ENCODE measurements at regions not wholly inside any gene's neighbourhood (a gene's known extent, or its start where the extent isn't known, plus 50 kb on each side); places are given as distances from the start of the nearest gene placed in this dataset.
"Not testable (repeated sequence)": the region's sequence is repeated elsewhere in the genome, so short reads cannot be mapped to it uniquely, and the experiment has no call there.

DNA sequence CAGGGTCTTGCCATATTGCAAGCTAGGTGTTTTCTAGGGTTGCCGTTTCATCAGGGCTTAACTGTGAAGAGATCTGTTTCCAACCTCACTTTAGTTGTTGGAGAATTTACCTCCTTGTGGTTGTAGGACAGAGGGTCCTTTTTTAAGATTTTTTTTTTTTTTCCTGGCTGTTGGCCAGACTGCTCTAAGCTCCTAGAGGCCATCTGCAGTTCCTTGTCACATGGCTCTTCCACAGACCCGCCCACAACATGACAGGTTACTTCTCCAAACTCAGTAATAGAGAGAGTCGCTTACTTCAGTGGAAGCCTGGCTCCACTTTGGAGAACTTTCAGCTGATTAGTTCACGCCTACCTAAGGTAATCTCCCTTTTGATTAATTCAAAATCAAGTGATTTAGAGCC, 543.7 kb downstream of the DMRTA1 start:
- H3K27me3 Mint-ChIP-seq: no peaks in the 10 kb centered on the region
- no peaks in the 10 kb centered on the region for H3K36me3 Mint-ChIP-seq
- H3K9me3 Mint-ChIP-seq: peaks cover 0 to 6% (median 0%) of the 10 kb centered on the region in 7 donors
- H3K4me1 Mint-ChIP-seq: no peaks in the 10 kb centered on the region
- no peak overlapping the region for H3K4me3 Mint-ChIP-seq
- ATAC-seq (ENCODE audit: low read depth in 2 of 2) (no peak), DNase-seq (no peak)
- no peak overlapping the region for H3K27ac Mint-ChIP-seq

DNA sequence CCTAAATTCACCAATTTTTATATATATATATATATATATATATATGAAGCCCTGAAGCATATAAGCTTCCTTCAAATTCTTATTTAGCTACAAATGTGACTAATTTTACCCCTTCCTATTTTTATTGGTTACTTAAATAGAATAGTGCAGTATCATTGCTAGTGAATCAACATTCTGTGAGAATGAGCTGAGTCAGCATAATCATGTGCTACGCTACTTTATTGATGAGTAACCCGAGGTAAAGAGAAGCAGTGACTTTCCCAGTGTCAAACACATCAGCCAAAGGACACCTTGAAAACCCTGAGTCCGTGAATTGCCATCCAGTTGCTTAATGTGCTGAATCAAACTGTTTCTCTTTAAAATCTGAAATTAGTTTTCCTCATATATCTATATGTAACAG, 546.2 kb downstream of the DMRTA1 start:
- DNase-seq: no peak
- Mint-ChIP-seq H3K4me3 (no peak overlapping the region), H3K36me3 (no peaks in the 10 kb centered on the region), H3K27ac (no peak overlapping the region), H3K4me1 (no peaks in the 10 kb centered on the region), H3K9me3 (peaks cover 2 to 16% (median 8%) of the 10 kb centered on the region in 7 donors), H3K27me3 (no peaks in the 10 kb centered on the region)
- ATAC-seq (ENCODE audit: low read depth in 2 of 2): no peak

- no peak for ATAC-seq (ENCODE audit: low read depth in 2 of 2)
Observed at GRCh38 chr9:22997923-22998322, 551.3 kb downstream of the DMRTA1 start.

DNA sequence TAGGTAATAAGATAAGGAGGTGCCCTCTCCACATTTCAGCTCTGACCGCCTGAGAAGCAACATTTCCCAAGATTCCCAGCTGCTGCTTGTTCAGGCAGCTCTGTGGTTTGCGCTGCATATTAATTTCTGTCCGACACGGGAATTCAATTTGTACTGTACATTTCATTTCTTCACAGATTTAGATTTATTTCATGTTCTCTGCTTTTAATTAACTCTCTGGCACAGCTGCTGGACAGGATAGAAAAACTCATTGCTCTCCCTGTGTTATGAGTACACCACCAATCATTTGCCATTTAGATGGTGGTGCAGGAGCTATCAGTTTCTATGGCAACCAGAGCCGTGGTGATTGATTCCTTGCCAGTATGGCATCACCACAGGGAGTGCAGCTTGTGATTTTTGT, 558.5 kb downstream of the DMRTA1 start:
- ATAC-seq (ENCODE audit: low read depth in 2 of 2) (no peak), DNase-seq (no peak)
- no peak overlapping the region for H3K4me3 Mint-ChIP-seq
- no peak overlapping the region for H3K27ac Mint-ChIP-seq
- H3K9me3 Mint-ChIP-seq: peaks cover 0 to 3% (median 0%) of the 10 kb centered on the region in 7 donors
- no peaks in the 10 kb centered on the region for H3K27me3 Mint-ChIP-seq
- no peaks in the 10 kb centered on the region for H3K4me1 Mint-ChIP-seq
- no peaks in the 10 kb centered on the region for H3K36me3 Mint-ChIP-seq

More at GRCh38 chr9:22997923-22998322, 551.3 kb downstream of the DMRTA1 start:
- Mint-ChIP-seq H3K27ac (no peak overlapping the region), H3K36me3 (no peaks in the 10 kb centered on the region), H3K4me3 (no peak overlapping the region), H3K27me3 (no peaks in the 10 kb centered on the region), H3K9me3 (peaks cover 5 to 31% (median 14%) of the 10 kb centered on the region in 7 donors), H3K4me1 (no peaks in the 10 kb centered on the region)
- no peak for DNase-seq

DNA sequence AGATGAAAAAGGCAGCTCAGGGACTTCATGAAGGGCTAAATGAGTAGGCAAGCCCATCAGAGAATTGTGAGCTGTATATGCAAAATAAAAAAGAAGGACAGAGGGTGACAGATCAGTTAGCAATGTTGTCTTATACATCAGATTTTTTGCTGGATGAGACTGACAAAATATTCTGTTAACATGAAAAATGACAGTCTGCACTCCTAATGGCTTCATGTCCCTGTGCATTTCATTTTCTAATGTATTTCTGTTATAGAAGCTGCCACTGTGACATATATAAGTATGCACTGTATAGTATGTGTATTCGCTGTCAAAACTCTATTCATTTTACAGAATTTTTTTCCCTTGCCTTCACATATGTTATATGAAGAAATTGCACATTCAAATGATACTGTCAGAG, 559.5 kb downstream of the DMRTA1 start:
- no peak overlapping the region for H3K27ac Mint-ChIP-seq
- peaks cover 0 to 8% (median 0%) of the 10 kb centered on the region in 7 donors for H3K9me3 Mint-ChIP-seq
- no peak overlapping the region for H3K4me3 Mint-ChIP-seq
- no peaks in the 10 kb centered on the region for H3K27me3 Mint-ChIP-seq
- H3K4me1 Mint-ChIP-seq: no peaks in the 10 kb centered on the region
- ATAC-seq (ENCODE audit: low read depth in 2 of 2): no peak
- H3K36me3 Mint-ChIP-seq: no peaks in the 10 kb centered on the region
- DNase-seq: no peak

- no peaks in the 10 kb centered on the region for H3K4me1 Mint-ChIP-seq
- H3K27me3 Mint-ChIP-seq: no peaks in the 10 kb centered on the region
- no peak for DNase-seq
- no peaks in the 10 kb centered on the region for H3K36me3 Mint-ChIP-seq
- no peak overlapping the region for H3K4me3 Mint-ChIP-seq
- ATAC-seq (ENCODE audit: low read depth in 2 of 2): no peak
- no peak overlapping the region for H3K27ac Mint-ChIP-seq
- H3K9me3 Mint-ChIP-seq: peaks cover 0 to 8% (median 0%) of the 10 kb centered on the region in 7 donors
Observed at GRCh38 chr9:23011669-23012068, 565.0 kb downstream of the DMRTA1 start.

DNA sequence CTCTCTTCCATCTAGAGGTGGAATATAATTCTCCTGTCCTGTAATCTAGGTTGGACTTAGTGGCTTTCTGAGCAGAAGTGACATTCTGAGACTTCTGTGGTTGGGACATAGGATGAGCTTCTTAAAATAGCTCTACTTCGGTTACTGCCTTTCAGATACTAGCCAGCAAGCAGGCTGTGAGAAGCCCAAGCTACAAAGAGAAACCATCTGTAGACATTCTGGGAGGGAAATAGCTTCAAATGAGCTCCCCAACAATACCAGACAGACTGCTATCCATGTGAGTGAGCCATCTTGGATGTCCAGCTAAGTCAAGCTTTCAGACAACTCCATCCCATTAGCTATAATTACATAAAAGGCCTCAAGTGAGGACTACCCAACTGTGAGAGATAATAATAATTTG, 568.9 kb downstream of the DMRTA1 start:
- Mint-ChIP-seq H3K4me1 (no peaks in the 10 kb centered on the region), H3K27ac (no peak overlapping the region), H3K4me3 (no peak overlapping the region), H3K36me3 (no peaks in the 10 kb centered on the region), H3K27me3 (no peaks in the 10 kb centered on the region), H3K9me3 (peaks cover 0 to 5% (median 0%) of the 10 kb centered on the region in 7 donors)
- ATAC-seq (ENCODE audit: low read depth in 2 of 2): no peak
- no peak for DNase-seq

- H3K36me3 Mint-ChIP-seq: no peaks in the 10 kb centered on the region
Observed at GRCh38 chr9:23036416-23036815, 589.8 kb downstream of the DMRTA1 start.

DNA sequence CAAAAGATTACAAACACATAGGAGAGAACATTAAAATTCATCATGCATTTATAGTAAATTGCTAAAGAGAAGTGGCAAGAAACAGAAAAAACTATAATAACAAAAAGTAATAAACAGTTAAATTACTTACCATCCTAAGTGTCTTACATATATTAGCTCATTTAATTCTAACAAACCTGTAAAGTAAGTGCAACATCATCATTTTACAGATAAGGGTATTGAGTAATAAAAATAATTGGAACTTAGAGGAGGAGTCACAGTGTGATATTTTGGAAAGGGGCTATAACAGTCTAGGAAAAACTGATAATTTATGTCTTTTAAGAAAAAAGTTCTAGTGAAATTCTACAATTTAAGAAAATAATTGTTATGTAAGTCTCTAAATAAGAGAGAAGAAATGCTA, 592.8 kb downstream of the DMRTA1 start:
- ATAC-seq (ENCODE audit: low read depth in 2 of 2) (no peak), DNase-seq (no peak)
- Mint-ChIP-seq H3K9me3 (peaks cover 0 to 8% (median 0%) of the 10 kb centered on the region in 7 donors), H3K36me3 (no peaks in the 10 kb centered on the region), H3K4me1 (no peaks in the 10 kb centered on the region), H3K27ac (no peak overlapping the region), H3K4me3 (no peak overlapping the region), H3K27me3 (no peaks in the 10 kb centered on the region)

More at GRCh38 chr9:23036416-23036815, 589.8 kb downstream of the DMRTA1 start:
- Mint-ChIP-seq H3K4me3 (no peak overlapping the region), H3K4me1 (no peaks in the 10 kb centered on the region), H3K27ac (no peak overlapping the region), H3K9me3 (peaks cover 0 to 9% (median 5%) of the 10 kb centered on the region in 7 donors), H3K27me3 (no peaks in the 10 kb centered on the region)
- ATAC-seq (ENCODE audit: low read depth in 2 of 2) (no peak), DNase-seq (no peak)

DNA sequence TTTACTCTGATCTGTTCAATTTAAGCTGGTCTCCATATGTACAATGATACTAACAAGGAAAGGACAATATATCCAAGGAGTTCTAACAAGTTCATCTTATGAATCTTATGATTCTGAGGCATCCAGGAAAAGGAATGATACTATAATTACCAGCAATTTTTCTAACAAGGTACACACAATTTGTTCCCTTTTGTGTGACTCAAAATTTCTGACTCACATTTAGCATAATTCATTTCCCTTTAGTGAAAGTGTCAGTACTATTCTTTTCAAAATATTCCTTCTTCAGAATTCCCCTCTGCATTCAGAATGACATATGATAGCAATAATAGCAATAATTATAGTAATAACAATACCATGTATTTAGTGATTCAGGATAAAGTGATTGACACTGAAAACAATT, 594.8 kb downstream of the DMRTA1 start:
- ATAC-seq (ENCODE audit: low read depth in 2 of 2): no peak

DNA sequence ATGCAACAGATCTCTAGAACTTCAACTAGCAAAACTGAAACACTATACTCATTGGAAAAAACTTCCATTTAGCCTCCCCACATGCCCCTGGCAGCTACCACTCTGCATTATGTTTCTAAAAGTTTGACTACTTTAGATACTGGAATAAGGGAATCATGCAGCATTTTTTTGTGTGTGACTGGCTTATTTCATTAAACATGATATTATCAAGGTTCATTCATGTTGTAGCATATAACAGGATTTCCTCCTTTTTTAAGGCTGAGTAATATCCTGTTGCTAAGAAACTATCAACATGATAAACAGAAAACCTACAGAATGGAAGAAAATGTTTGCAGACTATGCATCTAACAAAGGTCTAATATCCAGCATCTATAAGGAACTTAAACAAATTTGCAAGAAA, 597.9 kb downstream of the DMRTA1 start:
- Mint-ChIP-seq H3K27me3 (no peaks in the 10 kb centered on the region), H3K9me3 (peaks cover 0 to 7% (median 3%) of the 10 kb centered on the region in 7 donors), H3K4me1 (no peaks in the 10 kb centered on the region)

More for the DNA sequence above, 594.8 kb downstream of the DMRTA1 start:
- H3K36me3 Mint-ChIP-seq: no peaks in the 10 kb centered on the region
- H3K27me3 Mint-ChIP-seq: no peaks in the 10 kb centered on the region
- no peak overlapping the region for H3K4me3 Mint-ChIP-seq
- no peak for DNase-seq
- peaks cover 0 to 4% (median 0%) of the 10 kb centered on the region in 7 donors for H3K9me3 Mint-ChIP-seq
- H3K27ac Mint-ChIP-seq: no peak overlapping the region
- no peaks in the 10 kb centered on the region for H3K4me1 Mint-ChIP-seq

DNA sequence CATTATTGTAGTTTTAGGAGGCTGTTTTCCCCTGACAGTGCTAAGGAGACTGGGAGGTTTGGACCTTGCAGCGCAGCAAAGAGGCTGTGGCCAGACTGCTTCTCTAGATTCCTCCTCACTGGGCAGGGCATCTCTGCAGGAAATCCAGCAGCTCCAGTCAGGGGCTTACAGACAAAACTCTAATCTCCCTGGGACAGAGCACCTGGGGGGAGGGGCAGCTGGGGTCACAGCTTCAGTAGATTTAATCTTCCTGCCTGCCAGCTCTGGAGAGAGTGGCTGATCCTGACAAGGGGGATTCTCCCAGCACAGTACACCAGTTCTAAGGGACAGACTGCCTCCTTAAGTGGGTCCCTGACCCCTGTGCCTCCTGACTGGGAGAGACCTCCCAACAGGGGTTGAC, 599.4 kb downstream of the DMRTA1 start:
- H3K9me3 Mint-ChIP-seq; DNase-seq; ATAC-seq (ENCODE audit: low read depth in 2 of 2): not testable (repeated sequence)

More for the DNA sequence above, 597.9 kb downstream of the DMRTA1 start:
- DNase-seq (no peak), ATAC-seq (ENCODE audit: low read depth in 2 of 2) (no peak)
- Mint-ChIP-seq H3K27ac (no peak overlapping the region), H3K36me3 (no peaks in the 10 kb centered on the region), H3K4me3 (no peak overlapping the region)

DNA sequence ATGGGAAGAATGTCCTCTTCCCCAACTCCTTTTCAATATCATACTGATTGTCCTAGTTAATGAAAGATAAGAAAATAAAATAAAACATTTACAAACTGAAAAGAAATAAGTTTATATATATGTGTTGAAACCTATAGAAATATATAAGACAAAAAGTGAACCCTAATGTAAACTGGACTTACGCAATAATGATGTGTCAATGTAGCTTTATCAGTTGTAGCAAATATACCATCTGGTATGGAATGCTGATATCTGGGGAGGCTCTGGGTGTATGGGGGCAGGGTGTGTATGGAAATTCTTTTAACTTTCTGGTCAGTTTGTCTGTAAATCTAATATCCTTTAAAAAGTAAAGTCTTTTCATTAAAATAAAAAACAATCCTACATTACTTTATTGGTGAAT, 603.9 kb downstream of the DMRTA1 start:
- ATAC-seq (ENCODE audit: low read depth in 2 of 2) (no peak), DNase-seq (no peak)
- H3K4me3 Mint-ChIP-seq: no peak overlapping the region
- no peaks in the 10 kb centered on the region for H3K27me3 Mint-ChIP-seq
- no peaks in the 10 kb centered on the region for H3K36me3 Mint-ChIP-seq
- peaks cover 0 to 7% (median 0%) of the 10 kb centered on the region in 7 donors for H3K9me3 Mint-ChIP-seq
- no peaks in the 10 kb centered on the region for H3K4me1 Mint-ChIP-seq
- no peak overlapping the region for H3K27ac Mint-ChIP-seq

More for the DNA sequence above, 599.4 kb downstream of the DMRTA1 start:
- H3K36me3 Mint-ChIP-seq, H3K4me1 Mint-ChIP-seq, H3K4me3 Mint-ChIP-seq, H3K27ac Mint-ChIP-seq, H3K27me3 Mint-ChIP-seq: not testable (repeated sequence)

DNA sequence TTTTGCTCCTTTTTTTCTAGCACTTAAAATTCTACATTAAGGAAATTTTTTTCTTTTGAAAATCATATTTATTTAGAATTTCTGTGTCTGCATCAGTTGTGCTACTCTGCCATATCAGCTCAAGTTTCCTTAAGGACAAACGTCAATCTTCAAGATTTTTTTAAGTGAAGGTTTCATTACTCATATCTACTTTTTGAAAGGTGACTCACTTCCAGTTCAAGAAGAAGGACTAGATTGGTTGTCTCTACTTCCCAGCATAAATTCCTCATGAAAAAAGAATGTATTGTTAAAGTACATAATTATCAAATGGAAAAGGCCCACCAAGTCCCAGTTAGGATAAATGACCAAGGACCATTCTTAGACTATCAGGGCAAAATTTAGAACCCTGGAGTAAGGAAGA, 626.5 kb downstream of the DMRTA1 start:
- Mint-ChIP-seq H3K4me1 (no peaks in the 10 kb centered on the region), H3K27ac (no peak overlapping the region), H3K27me3 (no peaks in the 10 kb centered on the region), H3K36me3 (no peaks in the 10 kb centered on the region), H3K9me3 (peaks cover 0 to 6% (median 2%) of the 10 kb centered on the region in 7 donors), H3K4me3 (no peak overlapping the region)
- ATAC-seq (ENCODE audit: low read depth in 2 of 2) (no peak), DNase-seq (no peak)

- no peaks in the 10 kb centered on the region for H3K27me3 Mint-ChIP-seq
- H3K4me1 Mint-ChIP-seq: no peaks in the 10 kb centered on the region
Observed at GRCh38 chr9:23079798-23080197, 633.2 kb downstream of the DMRTA1 start.

More at GRCh38 chr9:23079798-23080197, 633.2 kb downstream of the DMRTA1 start:
- DNase-seq (no peak), ATAC-seq (ENCODE audit: low read depth in 2 of 2) (no peak)
- no peak overlapping the region for H3K27ac Mint-ChIP-seq
- H3K4me3 Mint-ChIP-seq: no peak overlapping the region
- H3K36me3 Mint-ChIP-seq: no peaks in the 10 kb centered on the region
- peaks cover 0 to 10% (median 5%) of the 10 kb centered on the region in 7 donors for H3K9me3 Mint-ChIP-seq
